H1 (cell line): ENCODE measurements at regions not wholly inside any gene's neighbourhood (a gene's known extent, or its start where the extent isn't known, plus 50 kb on each side); places are given as distances from the start of the nearest gene placed in this dataset.

Experiments used
- CTCF ChIA-PET: fragments of 300-600 bp; sonication (Branson Sonifier 250); formaldehyde crosslinking; loops from one replicate; lab custom pipeline; 2021; ENCODE audit not compliant: partially characterized antibody; lab: Charles Lee
- POLR2A ChIA-PET: fragments of 300-600 bp; sonication (Branson Sonifier 250); formaldehyde crosslinking; loops from one replicate; lab custom pipeline; 2021; ENCODE audit warnings: inconsistent platforms; ENCODE audit not compliant: partially characterized antibody; lab: Charles Lee
- DNase-seq, 2 experiments: peaks; one replicate each; pipeline versions ENCODE4 v3.0.0 to v3.0.0-alpha.2; 2010 to 2022; ENCODE audit warnings: low spot score in 2 of 2, low read depth in 1 of 2, mixed read lengths in 1 of 2
- FAIRE-seq: peaks from 2 replicates; lab custom pipeline; 2011; peaks lifted over from hg19 to GRCh38; lab: Jason Lieb, UNC
- H2AFZ ChIP-seq: 2 replicates; pipeline ENCODE4 v1.8.1; 2012; ENCODE audit warnings: low read length, inconsistent platforms
- H2AK5ac ChIP-seq: 2 replicates; pipeline ENCODE4 v1.6.1; 2013; ENCODE audit warnings: low read depth, low read length
- H2BK120ac ChIP-seq: replicated peaks from 2 replicates; pipeline ENCODE3; 2013; ENCODE audit warnings: low read depth, low read length, inconsistent platforms
- H2BK12ac ChIP-seq: 2 replicates; pipeline ENCODE4 v1.6.1; 2013; ENCODE audit warnings: low read depth, low read length
- H2BK15ac ChIP-seq: 2 replicates; pipeline ENCODE4 v1.6.1; 2013; ENCODE audit warnings: low read length
- H2BK20ac ChIP-seq: 2 replicates; pipeline ENCODE4 v1.6.1; 2013; ENCODE audit warnings: low read length
- H2BK5ac ChIP-seq: 2 replicates; pipeline ENCODE4 v1.6.1; 2013; ENCODE audit warnings: low read depth, low read length
- H3K14ac ChIP-seq: 2 replicates; pipeline ENCODE4 v1.6.1; 2013; ENCODE audit warnings: inconsistent platforms; ENCODE audit not compliant: insufficient read length
- H3K18ac ChIP-seq: 2 replicates; pipeline ENCODE4 v1.6.1; 2013; ENCODE audit warnings: low read length; ENCODE audit errors: extremely low read depth
- H3K23ac ChIP-seq: 2 replicates; pipeline ENCODE4 v1.6.1; 2013; ENCODE audit warnings: inconsistent platforms; ENCODE audit not compliant: insufficient read length
- H3K23me2 ChIP-seq: 2 replicates; pipeline ENCODE4 v1.6.1; 2013; ENCODE audit warnings: low read depth, low read length
- H3K27ac ChIP-seq: 2 replicates; pipeline ENCODE4 v1.6.1; 2011; ENCODE audit warnings: low read depth, low read length, inconsistent platforms
- H3K27me3 ChIP-seq, 4 experiments: replicated peaks in 1 of 4; 1 replicate in 1 of 4; 2 replicates in 3 of 4; pipeline versions ENCODE4 v1.6.1 to v1.8.1; 2011 to 2013; ENCODE audit warnings: low read length in 3 of 4, mild to moderate bottlenecking in 3 of 4, inconsistent platforms in 2 of 4, mixed read lengths in 2 of 4, moderate library complexity in 1 of 4; ENCODE audit not compliant: control insufficient read depth in 3 of 4, insufficient read depth in 3 of 4; ENCODE audit errors: extremely low read depth in 1 of 4
- H3K36me3 ChIP-seq, 4 experiments: 2 replicates each; pipeline versions ENCODE4 v1.6.1 to v1.8.1; 2011 to 2013; ENCODE audit warnings: mild to moderate bottlenecking in 4 of 4, low read length in 3 of 4, moderate library complexity in 2 of 4, control low read depth in 1 of 4, inconsistent platforms in 1 of 4; ENCODE audit not compliant: insufficient read depth in 4 of 4, control insufficient read depth in 2 of 4
- H3K4ac ChIP-seq: replicated peaks from 2 replicates; pipeline ENCODE3; 2013; ENCODE audit warnings: low read length, low read depth, mixed read lengths, inconsistent platforms; ENCODE audit not compliant: insufficient read length
- H3K4me1 ChIP-seq, 4 experiments: replicated peaks in 1 of 4; 1 replicate in 1 of 4; 2 replicates in 3 of 4; pipeline versions ENCODE4 v1.6.1 to v1.8.1; 2011 to 2013; ENCODE audit warnings: low read length in 3 of 4, inconsistent platforms in 2 of 4, mixed read lengths in 1 of 4; ENCODE audit not compliant: insufficient read depth in 4 of 4, control insufficient read depth in 3 of 4
- H3K4me2 ChIP-seq, 2 experiments: 2 replicates each; pipeline versions ENCODE4 v1.6.1 to v1.8.1; 2011 to 2013; ENCODE audit warnings: low read depth in 2 of 2, low read length in 2 of 2, control low read depth in 1 of 2, inconsistent platforms in 1 of 2, mild to moderate bottlenecking in 1 of 2; ENCODE audit not compliant: insufficient read depth in 1 of 2
- H3K4me3 ChIP-seq, 4 experiments: fragments of 200-600, 300-600 bp in 1 of 4; sonication (generic), shearing (Covaris generic), sonication (Bioruptor Twin) in 1 of 4; 2 replicates each; pipeline versions ENCODE4 v1.5.1 to v1.8.1; 2011 to 2016; ENCODE audit warnings: low read length in 4 of 4, low read depth in 3 of 4, control low read depth in 2 of 4, inconsistent platforms in 2 of 4, mild to moderate bottlenecking in 2 of 4, mixed read lengths in 1 of 4, moderate library complexity in 1 of 4; ENCODE audit not compliant: insufficient read depth in 2 of 4; ENCODE audit errors: extremely low read depth in 1 of 4
- H3K56ac ChIP-seq: replicated peaks from 2 replicates; pipeline ENCODE3; 2013; ENCODE audit warnings: low read depth, mild to moderate bottlenecking, mixed read lengths, low read length, inconsistent platforms; ENCODE audit not compliant: insufficient read length
- H3K79me1 ChIP-seq: 2 replicates; pipeline ENCODE4 v1.6.1; 2013; ENCODE audit warnings: low read depth, low read length, control low read depth
- H3K79me2 ChIP-seq, 2 experiments: 2 replicates each; pipeline versions ENCODE4 v1.6.1 to v1.8.1; 2012 to 2013; ENCODE audit warnings: low read length in 2 of 2, mild to moderate bottlenecking in 2 of 2, inconsistent platforms in 1 of 2; ENCODE audit not compliant: insufficient read depth in 2 of 2, control insufficient read depth in 1 of 2
- H3K9ac ChIP-seq, 4 experiments: replicated peaks in 1 of 4; 1 replicate in 1 of 4; 2 replicates in 3 of 4; pipeline versions ENCODE4 v1.6.1 to v1.8.1; 2011 to 2013; ENCODE audit warnings: low read depth in 3 of 4, low read length in 3 of 4, control low read depth in 2 of 4, mild to moderate bottlenecking in 2 of 4, moderate library complexity in 2 of 4, inconsistent platforms in 1 of 4; ENCODE audit errors: extremely low read depth in 1 of 4
- H3K9me3 ChIP-seq, 2 experiments: 2 replicates each; pipeline versions ENCODE4 v1.6.1 to v1.8.1; 2012 to 2013; ENCODE audit warnings: mild to moderate bottlenecking in 2 of 2, moderate library complexity in 2 of 2, control low read depth in 1 of 2, inconsistent platforms in 1 of 2, low read depth in 1 of 2, low read length in 1 of 2, mixed read lengths in 1 of 2; ENCODE audit not compliant: insufficient read depth in 2 of 2
- H4K20me1 ChIP-seq, 2 experiments: replicated peaks in 1 of 2; 2 replicates each; pipeline versions ENCODE3 to v1.8.1; 2011 to 2013; ENCODE audit warnings: inconsistent platforms in 2 of 2, low read length in 2 of 2, mild to moderate bottlenecking in 1 of 2; ENCODE audit not compliant: insufficient read depth in 2 of 2, control insufficient read depth in 1 of 2
- H4K5ac ChIP-seq: 2 replicates; pipeline ENCODE4 v1.6.1; 2013; ENCODE audit warnings: low read length, low read depth, mixed read lengths, inconsistent platforms; ENCODE audit not compliant: insufficient read length
- H4K8ac ChIP-seq: 2 replicates; pipeline ENCODE4 v1.8.0; 2013; ENCODE audit warnings: mild to moderate bottlenecking, moderate library complexity, low read length, inconsistent platforms; ENCODE audit not compliant: insufficient read depth; ENCODE audit errors: extremely low read depth
- H4K91ac ChIP-seq: replicated peaks from 2 replicates; pipeline ENCODE3; 2013; ENCODE audit warnings: low read length, mixed read lengths, inconsistent platforms; ENCODE audit not compliant: insufficient read length
- ATF3 ChIP-seq: IDR thresholded peaks from 2 replicates; pipeline ENCODE4 v1.6.1; 2011; ENCODE audit warnings: low read depth, mild to moderate bottlenecking, low read length; ENCODE audit not compliant: insufficient read depth
- WGBS, 2 experiments: shearing (Covaris generic) in 1 of 2; methylation state at CpG; one replicate each; pipeline versions ENCODE4 v1.1.6 to v1.1.7; 2013 to 2015; ENCODE audit warnings: low lambda C conversion rate in 2 of 2, mixed read lengths in 2 of 2, inconsistent platforms in 1 of 2, low coverage in 1 of 2, missing lambda C conversion rate in 1 of 2; ENCODE audit not compliant: insufficient replicate concordance in 2 of 2, insufficient coverage in 1 of 2, insufficient read length in 1 of 2; ENCODE audit errors: extremely low coverage in 1 of 2, missing lambda C conversion rate in 1 of 2; 5-methylcytosine and 5-hydroxymethylcytosine counted together
- TF ChIP-seq, protein P1 (sequence below): IDR thresholded peaks from 2 replicates; pipeline ENCODE4 v1.6.1; 2012; ENCODE audit warnings: inconsistent platforms

GRCh38 chr7:13166801-13167200 is 479.4 kb downstream of the ARL4A start:
- H2AK5ac ChIP-seq, result no peak overlapping the region
- H4K5ac ChIP-seq, result no peak overlapping the region
- no peaks in the 10 kb centered on the region for H3K27me3 ChIP-seq
- H3K4me3 ChIP-seq, result no peak overlapping the region
- no peak overlapping the region for H3K27ac ChIP-seq
- no peak overlapping the region for H3K4ac ChIP-seq
- FAIRE-seq, result no peak
- no peak overlapping the region for H2BK20ac ChIP-seq
- ChIA-PET CTCF (interaction anchor here (0.7 to 1.6 kb wide), 2 partner anchors 13 to 492 kb away, joined by 3 to 4 read pairs; no protein-coding TSS in a partner anchor), POLR2A (no interaction called here)
- no peaks in the 10 kb centered on the region for H3K79me2 ChIP-seq
- H3K23ac ChIP-seq, result no peak overlapping the region
- H4K91ac ChIP-seq, result no peak overlapping the region
- no peak overlapping the region for H2BK120ac ChIP-seq
- no peak overlapping the region for H2BK5ac ChIP-seq
- H3K4me1 ChIP-seq, result no peaks in the 10 kb centered on the region
- no peaks in the 10 kb centered on the region for H4K20me1 ChIP-seq
- DNase-seq, result no peak
- no peak overlapping the region for H4K8ac ChIP-seq
- H3K9me3 ChIP-seq, result 0 out of 4 replicates have a peak, but pooled peaks cover 0 to 3% of the 10 kb centered on the region in 2 experiments
- H2BK15ac ChIP-seq, result no peak overlapping the region
- no peak overlapping the region for H3K14ac ChIP-seq
- H3K79me1 ChIP-seq, result no peaks in the 10 kb centered on the region
- no peak overlapping the region for H3K9ac ChIP-seq
- no peak overlapping the region for H2AFZ ChIP-seq
- H3K56ac ChIP-seq, result no peak overlapping the region
- no peaks in the 10 kb centered on the region for H3K36me3 ChIP-seq
- no peak overlapping the region for H3K18ac ChIP-seq
- WGBS, 2 experiments, result 88% methylated on average over 1 of the region's 1 CpG; no CpG with 5 or more reads in 1 of the 2 experiments
- no peaks in the 10 kb centered on the region for H3K23me2 ChIP-seq
- no peak overlapping the region for H2BK12ac ChIP-seq
- no peak overlapping the region for H3K4me2 ChIP-seq
- TF ChIP-seq, protein P1, sequence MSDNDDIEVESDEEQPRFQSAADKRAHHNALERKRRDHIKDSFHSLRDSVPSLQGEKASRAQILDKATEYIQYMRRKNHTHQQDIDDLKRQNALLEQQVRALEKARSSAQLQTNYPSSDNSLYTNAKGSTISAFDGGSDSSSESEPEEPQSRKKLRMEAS, result no peak
- TF ChIP-seq ATF3, result no peak
